Activated CD8-positive, alpha-beta memory T cell treated with anti-CD3 and anti-CD28 coated beads for 36 hours (primary cell): ENCODE measurements at regions not wholly inside any gene's neighbourhood (a gene's known extent, or its start where the extent isn't known, plus 50 kb on each side); places are given as distances from the start of the nearest gene placed in this dataset.
"Not testable (repeated sequence)": the region's sequence is repeated elsewhere in the genome, so short reads cannot be mapped to it uniquely, and the experiment has no call there.

Source experiments
- CTCF ChIA-PET: fragments of 350-600 bp; sonication (Branson Sonifier 250); formaldehyde crosslinking; loops from one replicate; lab custom pipeline; 2021; ENCODE audit warnings: antibody characterized with exemption; lab: Charles Lee
- POLR2A ChIA-PET: fragments of 350-600 bp; sonication (Branson Sonifier 250); formaldehyde crosslinking; loops from one replicate; lab custom pipeline; 2021; ENCODE audit warnings: antibody characterized with exemption; lab: Charles Lee

- CTCF ChIA-PET: no interaction called here
- POLR2A ChIA-PET: no interaction called here
Observed at GRCh38 chr2:224187220-224187619, 148.1 kb upstream of the SERPINE2 start.

GRCh38 chr2:224185023-224185601 lies 146.0 kb upstream of the SERPINE2 start:
- ChIA-PET CTCF (no interaction called here), POLR2A (no interaction called here)

GRCh38 chr2:224183086-224183485 lies 144.0 kb upstream of the SERPINE2 start:
- POLR2A ChIA-PET: no interaction called here
- CTCF ChIA-PET: no interaction called here

GRCh38 chr2:224182498-224182897 lies 143.4 kb upstream of the SERPINE2 start:
- ChIA-PET CTCF (no interaction called here), POLR2A (no interaction called here)

- ChIA-PET POLR2A (no interaction called here), CTCF (no interaction called here)
Observed at GRCh38 chr2:224181534-224182155, 142.6 kb upstream of the SERPINE2 start.

- POLR2A ChIA-PET: no interaction called here
- CTCF ChIA-PET: no interaction called here
Observed at GRCh38 chr2:224180810-224181209, 141.7 kb upstream of the SERPINE2 start.

GRCh38 chr2:224178056-224178455 lies 139.0 kb upstream of the SERPINE2 start:
- POLR2A ChIA-PET: no interaction called here
- CTCF ChIA-PET: no interaction called here

- POLR2A ChIA-PET: no interaction called here
- CTCF ChIA-PET: no interaction called here
Observed at GRCh38 chr2:224175538-224175937, 136.5 kb upstream of the SERPINE2 start.

GRCh38 chr2:224174990-224175389 lies 135.9 kb upstream of the SERPINE2 start:
- ChIA-PET CTCF (no interaction called here), POLR2A (no interaction called here)

GRCh38 chr2:224174521-224174920 lies 135.4 kb upstream of the SERPINE2 start:
- POLR2A ChIA-PET: no interaction called here
- CTCF ChIA-PET: no interaction called here

- ChIA-PET POLR2A (no interaction called here), CTCF (no interaction called here)
Observed at GRCh38 chr2:224173933-224174332, 134.8 kb upstream of the SERPINE2 start.

GRCh38 chr2:224173210-224173609 lies 134.1 kb upstream of the SERPINE2 start:
- CTCF ChIA-PET: no interaction called here
- POLR2A ChIA-PET: no interaction called here

GRCh38 chr2:224171226-224171625 lies 132.1 kb upstream of the SERPINE2 start:
- POLR2A ChIA-PET: no interaction called here
- CTCF ChIA-PET: no interaction called here

- POLR2A ChIA-PET: no interaction called here
- CTCF ChIA-PET: no interaction called here
Observed at GRCh38 chr2:224169847-224170246, 130.8 kb upstream of the SERPINE2 start.

- POLR2A ChIA-PET, CTCF ChIA-PET: not testable (repeated sequence)
Observed at GRCh38 chr2:224167781-224168180, 128.7 kb upstream of the SERPINE2 start.

- ChIA-PET POLR2A (no interaction called here), CTCF (no interaction called here)
Observed at GRCh38 chr2:224166654-224167053, 127.6 kb upstream of the SERPINE2 start.

GRCh38 chr2:224165901-224166319 lies 126.8 kb upstream of the SERPINE2 start:
- CTCF ChIA-PET: no interaction called here
- POLR2A ChIA-PET: no interaction called here

- ChIA-PET CTCF (no interaction called here), POLR2A (no interaction called here)
Observed at GRCh38 chr2:224163566-224164307, 124.7 kb upstream of the SERPINE2 start.

- ChIA-PET CTCF (no interaction called here), POLR2A (no interaction called here)
Observed at GRCh38 chr2:224162122-224162521, 123.0 kb upstream of the SERPINE2 start.

GRCh38 chr2:224161712-224162111 lies 122.6 kb upstream of the SERPINE2 start:
- POLR2A ChIA-PET: no interaction called here
- CTCF ChIA-PET: no interaction called here

- ChIA-PET CTCF (no interaction called here), POLR2A (no interaction called here)
Observed at GRCh38 chr2:224160917-224161316, 121.8 kb upstream of the SERPINE2 start.
